Stimulated activated CD8-positive, alpha-beta memory T cell treated with anti-CD3 and anti-CD28 coated beads, Interleukin-7, amount 100 ng/mL, for 24 hours (primary cell): ENCODE measurements at regions not wholly inside any gene's neighbourhood (a gene's known extent, or its start where the extent isn't known, plus 50 kb on each side); places are given as distances from the start of the nearest gene placed in this dataset.

Experiments used
- DNase-seq: peaks from one replicate; pipeline ENCODE4 v3.0.0-alpha.2; 2020; ENCODE audit warnings: low read depth

DNA sequence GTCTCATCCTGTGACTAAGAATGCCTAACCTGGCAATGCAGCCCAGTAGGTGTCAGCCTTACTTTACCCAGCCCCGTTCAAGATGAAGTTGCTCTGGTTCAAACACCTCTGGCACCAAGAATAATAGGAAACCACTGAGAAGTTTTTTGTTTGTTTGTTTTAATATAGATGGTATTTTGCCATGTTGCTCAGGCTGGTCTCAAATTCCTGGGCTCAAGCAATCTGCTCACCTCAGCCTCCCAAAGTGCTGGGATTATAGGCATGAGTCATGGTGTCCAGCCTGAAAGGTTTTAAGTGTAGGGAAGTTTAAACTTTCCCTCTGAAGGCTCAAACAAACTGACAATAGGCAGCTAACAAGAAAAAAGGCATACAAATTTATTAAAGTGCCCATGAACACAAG lies 51.2 kb upstream of the ABCC4 start:
- DNase-seq, result no peak

DNA sequence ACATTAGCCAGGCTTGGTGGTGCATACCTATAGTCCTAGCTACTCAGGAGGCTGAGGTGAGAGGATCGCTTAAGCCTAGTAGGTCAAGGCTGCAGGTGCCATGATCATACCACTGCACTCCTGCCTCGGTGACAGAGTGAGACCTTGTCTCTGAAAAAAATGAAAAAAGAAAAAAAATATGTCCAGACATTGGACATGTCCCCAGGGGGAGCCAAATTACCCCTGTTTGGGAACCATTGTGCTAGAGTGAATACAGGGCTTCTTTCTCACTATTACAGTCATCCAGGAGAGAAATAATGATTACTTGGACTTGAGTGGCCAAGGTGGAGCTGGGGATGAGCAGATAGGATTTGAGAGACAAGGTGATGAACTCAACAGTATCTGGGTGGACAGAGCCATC lies 52.9 kb upstream of the ABCC4 start:
- DNase-seq, result no peak

DNA sequence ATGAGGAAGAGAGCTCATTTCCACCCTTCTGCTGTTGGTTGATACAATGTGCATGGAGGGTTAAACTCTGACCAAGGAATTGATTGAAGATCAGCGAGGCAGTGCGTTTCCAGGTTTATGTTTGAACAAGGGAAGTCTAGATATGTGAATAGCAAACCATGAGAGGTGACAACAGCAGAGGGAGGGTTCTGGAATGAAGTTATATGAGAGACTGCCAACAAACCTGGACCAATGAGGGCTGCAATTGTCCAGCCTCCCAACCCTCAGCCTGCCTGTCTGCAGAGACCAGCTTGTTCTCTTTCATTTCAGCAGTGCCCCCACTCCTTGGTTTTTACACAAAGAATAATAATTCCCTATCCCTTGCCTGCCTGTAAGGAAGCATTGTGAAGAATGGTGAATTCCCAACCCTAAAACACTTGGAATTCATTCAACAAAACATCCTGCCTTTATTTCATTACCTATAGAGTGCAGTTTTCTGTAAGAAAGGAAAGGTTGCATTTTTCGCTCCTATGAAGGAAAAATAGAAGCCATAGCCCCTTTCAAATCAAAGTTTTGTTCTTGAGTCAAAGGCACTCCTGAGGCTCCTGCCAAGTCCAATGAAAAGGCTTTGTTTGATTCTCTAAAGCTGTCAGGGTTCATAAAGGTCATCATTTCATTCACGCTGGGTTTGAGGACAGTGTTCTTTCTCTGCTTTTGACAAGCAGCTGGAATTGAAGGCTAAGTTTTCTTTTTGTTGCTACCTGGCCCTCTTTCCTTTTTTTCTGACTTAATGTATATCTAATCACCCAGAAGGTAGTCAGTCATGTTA lies 53.6 kb upstream of the ABCC4 start:
- no peak for DNase-seq

DNA sequence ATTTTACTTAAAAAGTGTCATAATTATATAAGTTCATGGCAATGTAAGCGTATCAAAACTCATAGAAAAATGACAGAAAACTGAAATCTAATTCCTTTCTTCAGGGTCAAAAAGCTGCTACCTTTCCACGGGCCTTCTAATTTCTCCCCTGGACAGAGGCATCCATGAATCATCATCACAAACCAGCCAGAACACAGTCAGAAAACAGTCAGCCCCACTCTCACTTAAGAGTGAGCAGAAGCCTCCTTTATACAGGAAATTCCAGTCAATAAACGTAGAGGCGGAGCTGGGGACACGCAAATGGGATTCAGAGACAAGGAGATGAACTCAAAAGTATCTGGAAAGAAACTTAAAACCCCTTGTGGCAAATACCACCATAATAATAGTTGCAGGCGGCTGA lies 54.2 kb upstream of the ABCC4 start:
- DNase-seq, result no peak

DNA sequence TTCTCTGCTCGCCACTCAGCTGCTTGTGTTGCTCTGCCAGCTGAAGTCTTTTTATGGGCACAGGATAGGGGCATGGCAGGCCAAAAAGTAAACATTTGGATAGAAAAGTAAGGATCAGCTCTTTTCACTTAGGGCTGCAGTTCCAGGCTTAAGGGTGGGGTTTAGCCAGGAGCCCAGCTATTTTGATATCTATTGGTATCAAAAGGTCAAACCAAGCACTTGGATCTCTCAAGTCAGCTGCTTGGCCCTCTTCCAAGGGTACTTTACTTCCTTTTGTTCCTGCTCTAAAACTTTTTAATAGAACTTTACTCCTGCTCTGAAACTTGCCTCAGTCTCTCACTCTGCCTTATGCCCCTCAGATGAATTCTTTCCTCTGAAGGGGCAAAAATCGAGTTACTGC lies 55.7 kb upstream of the ABCC4 start:
- no peak for DNase-seq

DNA sequence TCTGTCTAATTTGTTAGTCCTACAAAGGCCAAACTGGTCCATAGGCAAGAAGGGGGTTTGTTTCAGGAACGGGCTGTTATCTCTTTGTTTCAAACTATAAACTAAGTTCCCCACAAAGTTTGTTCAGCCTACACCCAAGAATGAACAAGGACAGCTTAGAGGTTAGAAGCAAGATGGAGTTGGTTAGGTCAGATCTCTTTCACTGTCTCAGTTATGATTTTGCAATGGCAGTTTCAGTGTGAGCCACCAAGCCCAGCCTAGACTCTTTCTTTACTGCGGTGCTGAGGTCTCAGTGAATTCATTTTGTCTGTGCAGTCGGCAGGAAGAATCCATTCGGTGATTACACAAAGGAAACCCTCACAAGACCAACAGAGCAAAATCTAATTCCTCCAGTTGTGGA lies 56.6 kb upstream of the ABCC4 start:
- no peak for DNase-seq

DNA sequence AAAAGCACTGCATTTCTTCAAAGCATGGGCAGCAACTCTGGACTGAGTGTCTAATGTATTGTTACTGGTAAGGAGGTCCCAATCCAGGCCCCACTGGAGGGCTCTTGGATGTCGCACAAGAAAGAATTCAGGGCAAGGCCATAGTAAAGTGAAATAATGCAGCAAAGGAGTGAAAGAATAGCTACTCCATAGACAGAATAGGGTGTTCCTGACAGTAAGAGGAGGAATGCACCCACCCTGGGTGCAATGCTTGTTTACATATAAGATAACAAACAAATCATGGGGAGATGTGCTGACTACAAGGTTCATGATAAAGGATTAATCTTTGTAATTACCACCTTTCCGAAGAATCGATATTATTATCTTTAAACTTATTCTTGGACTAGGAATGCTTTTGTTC lies 58.8 kb upstream of the ABCC4 start:
- no peak for DNase-seq

DNA sequence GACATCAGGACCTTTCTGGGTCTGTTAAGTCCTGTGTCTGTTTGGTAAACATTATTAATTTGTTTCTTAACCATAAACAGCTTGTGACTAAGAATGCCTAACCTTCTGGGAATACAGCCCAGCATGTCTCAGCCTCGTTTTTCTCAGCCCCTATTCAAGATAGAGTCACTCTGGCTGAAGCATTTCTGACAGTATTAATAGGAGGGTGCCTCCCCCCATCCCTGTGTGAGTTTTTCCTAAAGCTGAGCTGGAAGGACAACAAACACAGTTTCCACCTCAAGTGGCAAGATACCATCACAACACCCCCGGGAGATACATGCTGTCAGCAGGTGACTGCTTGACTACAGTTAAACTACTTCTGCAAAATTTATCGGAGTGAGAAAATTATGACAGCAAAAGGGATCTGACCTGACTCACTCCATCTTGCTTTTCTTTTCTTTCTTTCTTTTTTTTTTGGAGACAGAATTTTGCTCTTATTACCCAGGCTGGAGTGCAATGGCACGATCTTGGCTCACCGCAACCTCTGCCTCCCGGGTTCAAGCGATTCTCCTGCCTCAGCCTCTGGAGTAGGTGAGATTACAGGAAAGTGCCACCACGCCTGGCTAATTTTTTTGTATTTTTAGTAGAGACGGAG lies 59.3 kb upstream of the ABCC4 start:
- no peak for DNase-seq

DNA sequence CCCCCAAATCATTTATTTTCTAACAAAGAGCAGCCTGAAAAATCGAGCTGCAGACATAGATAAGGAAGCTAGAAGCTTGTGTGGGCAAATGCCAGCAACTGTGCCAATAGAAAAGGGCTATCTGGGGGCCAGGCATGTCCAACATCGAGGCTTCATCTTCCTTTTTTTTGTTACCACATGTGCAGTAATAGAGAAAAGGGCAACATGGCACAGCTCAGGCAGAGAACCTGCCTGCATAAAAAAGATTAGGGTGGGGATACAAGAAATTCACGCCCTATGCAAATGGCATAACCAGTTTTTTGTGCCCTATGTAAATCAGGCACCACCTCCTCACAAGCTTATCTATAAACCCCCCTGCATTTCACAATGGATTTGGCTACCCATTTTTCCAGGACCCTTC lies 60.4 kb upstream of the ABCC4 start:
- no peak for DNase-seq

DNA sequence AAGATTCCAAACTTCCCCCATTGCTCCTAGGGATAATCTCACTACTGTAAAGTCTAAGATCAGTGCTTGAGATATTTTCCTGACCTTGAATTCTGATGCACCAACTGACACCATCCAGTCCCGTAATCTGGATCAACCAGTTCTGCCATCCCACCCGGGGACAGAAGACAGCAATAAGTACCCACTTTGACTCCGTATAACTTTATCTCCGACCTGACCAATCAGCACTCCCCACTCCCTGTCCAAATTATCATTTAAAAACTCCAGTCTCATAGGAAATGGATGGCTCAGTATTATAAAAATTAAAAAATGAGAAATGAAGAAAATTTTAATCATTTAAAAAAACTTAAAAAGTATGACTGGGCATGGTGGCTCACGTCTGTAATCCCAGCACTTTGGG lies 61.4 kb upstream of the ABCC4 start:
- DNase-seq, result no peak

DNA sequence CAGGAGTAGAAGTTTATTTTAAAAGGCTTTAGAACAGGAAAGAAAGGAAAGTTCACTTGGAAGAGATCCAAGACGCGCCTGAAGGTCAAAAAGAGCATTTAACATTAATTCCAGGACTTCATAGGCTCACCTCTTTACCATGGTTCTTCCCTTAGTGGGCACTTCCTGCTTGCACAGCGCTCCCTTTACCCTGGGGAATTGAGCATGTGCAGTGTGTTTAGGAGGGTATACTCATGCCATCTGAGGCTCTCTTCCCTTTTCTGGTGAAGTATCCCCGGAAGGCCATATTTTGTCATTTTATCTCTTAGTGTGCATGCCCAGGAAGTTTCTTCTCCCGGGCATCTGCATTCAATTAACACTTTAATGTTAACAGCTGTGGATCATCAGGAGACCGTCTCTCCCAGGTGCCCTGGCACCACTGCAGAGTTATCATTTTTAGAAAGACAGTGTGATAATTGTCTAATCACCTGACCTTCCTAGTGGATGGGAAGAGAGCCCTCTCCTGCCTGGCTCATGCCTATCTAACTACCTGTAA lies 66.1 kb upstream of the ABCC4 start:
- no peak for DNase-seq

DNA sequence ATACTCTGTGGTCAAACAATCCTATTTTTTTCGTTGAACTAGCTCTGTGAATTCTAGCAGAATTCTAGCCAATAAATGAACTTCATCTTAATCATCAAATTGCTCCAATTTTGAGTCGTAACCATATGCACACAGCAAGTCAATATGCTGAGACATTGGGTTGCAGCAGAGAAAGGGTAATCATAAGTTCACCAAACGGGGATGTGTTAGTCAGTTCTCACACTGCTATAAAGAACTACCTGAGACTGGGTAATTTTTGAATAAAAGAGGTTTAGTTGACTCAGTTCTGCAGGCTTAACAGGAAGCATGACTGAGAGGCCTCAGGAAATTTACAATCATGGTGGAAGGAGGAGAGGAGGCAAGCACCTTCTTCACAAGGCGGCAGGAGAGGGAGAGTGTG lies 67.7 kb upstream of the ABCC4 start:
- no peak for DNase-seq

DNA sequence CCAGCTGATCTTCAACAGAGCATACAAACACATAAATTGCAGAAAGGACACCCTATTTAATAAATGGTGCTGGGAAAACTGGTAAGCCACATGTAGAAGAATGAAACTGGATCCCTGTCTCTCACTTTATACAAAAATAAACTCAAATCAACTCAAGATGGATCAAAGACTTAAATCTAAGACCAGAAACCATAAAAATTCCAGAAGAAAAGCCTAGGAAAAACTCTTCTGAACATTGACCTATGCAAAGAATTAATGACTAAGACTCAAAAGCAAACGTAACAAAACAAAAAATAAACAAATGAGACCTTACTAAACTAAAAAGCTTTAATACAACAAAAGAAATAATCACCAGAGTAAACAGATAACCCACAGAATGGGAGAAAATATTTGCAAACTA lies 74.5 kb upstream of the ABCC4 start:
- DNase-seq, result no peak

DNA sequence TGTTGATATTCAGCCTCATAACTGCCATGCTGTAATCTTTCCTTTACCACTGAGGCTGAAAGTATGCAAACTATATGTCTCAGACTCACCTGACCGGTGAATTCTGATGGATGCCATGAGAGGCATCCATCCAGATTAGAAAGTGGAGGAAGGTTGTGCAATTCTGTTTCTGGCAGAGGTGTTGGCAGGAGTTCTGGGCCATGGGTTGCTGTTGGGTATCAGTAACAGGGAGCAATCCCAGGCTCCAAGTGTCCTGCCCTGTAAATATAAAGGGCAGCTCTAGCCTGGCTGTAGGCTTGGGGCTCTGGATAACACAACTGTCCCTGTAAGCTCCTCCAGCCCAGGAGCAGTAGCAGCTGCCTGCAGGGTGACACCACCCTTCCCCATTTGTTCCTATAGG lies 77.4 kb upstream of the ABCC4 start:
- no peak for DNase-seq

DNA sequence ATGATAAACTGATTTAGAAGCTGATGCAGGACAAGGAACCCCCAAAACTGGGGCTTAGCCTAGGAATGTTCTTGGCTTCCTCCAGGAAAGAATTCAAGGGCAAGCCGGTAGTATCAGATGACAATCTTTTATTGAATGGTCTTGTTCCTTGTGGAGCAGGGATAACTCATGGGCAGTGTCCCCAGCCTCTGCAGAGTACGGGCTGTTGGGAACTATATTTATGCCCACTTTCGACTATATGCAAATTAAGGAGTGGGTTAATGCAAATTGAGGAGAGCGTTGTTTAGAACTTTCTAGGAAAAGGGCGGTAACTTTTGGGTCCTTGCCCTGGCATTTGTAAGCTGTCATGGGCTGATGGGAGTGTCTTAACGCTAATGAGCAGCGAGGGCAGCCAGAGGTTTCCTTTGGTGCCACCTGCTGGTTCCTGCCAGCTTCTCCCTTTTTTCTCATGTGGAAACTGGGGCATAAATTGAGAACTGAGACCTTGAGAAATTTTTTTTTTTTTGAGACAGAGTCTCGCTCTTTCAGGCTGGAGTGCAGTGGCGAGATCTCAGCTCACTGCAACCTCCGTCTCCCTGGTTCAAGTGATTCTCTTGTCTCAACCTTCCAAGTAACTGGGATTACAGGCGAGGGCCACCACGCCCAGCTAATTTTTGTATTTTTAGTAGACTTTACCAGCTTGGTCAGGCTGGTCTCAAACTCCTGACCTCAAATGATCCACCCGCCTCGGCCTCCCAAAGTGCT lies 79.4 kb upstream of the ABCC4 start:
- peak; percentile 38 for DNase-seq

DNA sequence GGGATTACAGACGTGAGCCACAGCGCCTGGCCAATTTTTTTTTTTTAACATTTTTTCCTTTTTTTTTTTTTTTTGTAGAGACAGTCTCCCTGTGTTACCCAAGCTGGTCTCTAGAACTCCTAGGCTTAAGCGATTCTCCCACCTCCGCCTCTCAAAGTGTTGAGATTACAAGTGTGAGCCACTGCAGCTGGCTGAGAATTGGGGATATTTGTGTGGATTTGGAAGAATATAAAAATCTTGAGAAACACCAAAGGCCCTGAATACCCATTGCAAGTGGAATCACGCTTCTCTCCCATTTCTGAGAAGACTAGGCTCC lies 79.9 kb upstream of the ABCC4 start:
- DNase-seq, result no peak

DNA sequence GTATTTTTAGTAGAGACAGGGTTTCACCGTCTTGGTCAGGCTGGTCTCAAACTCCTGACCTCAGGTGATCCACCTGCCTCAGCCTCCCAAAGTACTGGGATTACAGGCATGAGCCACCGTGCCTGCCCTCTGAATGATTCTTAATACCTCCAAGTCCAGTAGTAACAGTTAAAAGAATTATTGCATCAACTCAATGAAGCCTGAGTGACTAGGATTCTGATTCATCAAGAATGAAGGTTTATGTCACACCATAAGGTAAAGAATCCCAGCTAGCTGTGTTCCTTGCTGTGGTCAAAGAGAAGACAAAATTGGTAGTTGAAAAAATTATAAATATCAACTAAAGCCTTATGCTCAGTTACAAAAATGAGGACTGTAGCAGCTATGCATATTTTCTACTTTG lies 81.2 kb upstream of the ABCC4 start:
- DNase-seq, result no peak

DNA sequence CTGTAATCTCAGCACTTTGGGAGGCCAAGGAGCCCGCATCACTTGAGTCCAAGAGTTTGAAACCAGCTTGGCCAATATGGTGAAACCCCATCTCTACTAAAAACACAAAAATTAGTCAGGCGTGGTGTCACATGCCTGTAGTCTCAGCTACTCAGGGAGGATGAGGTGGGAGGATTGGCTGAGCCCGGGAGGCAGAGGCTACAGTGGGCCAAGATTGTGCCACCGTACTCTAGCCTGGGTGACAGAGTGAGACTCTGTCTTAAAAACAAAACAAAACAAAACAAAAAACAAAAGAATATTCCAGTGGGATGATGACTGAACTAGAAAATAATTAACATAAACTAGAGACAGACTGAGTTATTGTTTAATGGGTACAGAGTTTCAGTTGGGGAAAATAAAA lies 81.7 kb upstream of the ABCC4 start:
- no peak for DNase-seq

DNA sequence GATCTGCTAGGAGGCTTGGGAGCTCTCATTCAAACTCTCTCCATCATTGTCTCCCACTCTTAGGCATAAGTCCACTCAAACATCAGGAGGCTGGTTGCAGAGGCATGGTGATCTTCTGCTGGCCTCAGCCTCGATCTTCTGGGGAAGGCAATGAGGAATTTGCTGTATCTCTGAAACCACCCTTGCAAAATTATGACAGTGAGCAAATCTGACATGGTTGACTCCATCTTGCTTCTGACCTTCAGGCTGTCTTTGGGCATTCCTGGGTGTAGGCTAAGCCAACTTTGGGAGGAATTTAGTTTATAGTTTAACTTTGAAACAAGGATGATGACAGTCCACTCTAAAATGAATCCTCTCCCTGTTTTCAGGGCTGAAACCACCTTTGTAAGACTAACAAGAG lies 84.1 kb upstream of the ABCC4 start:
- no peak for DNase-seq

DNA sequence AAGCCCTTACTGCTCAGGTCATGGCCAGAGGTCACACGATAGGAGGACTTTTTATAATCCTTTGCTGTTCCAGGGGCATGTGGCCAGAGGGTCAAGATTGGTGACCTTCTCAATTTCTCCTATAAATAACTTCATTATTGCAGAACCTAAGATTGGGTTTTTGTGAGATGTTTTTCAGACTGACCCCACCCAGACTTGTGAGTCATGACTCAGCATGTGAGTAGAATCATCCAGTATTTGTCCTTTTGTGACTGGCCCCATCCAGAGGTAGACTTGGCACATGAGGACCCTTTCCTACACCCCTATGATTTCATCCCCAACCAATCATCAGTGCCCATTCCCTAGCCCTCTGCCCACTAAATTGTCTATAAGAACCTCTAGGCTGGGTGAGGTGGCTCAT lies 84.5 kb upstream of the ABCC4 start:
- DNase-seq, result no peak

DNA sequence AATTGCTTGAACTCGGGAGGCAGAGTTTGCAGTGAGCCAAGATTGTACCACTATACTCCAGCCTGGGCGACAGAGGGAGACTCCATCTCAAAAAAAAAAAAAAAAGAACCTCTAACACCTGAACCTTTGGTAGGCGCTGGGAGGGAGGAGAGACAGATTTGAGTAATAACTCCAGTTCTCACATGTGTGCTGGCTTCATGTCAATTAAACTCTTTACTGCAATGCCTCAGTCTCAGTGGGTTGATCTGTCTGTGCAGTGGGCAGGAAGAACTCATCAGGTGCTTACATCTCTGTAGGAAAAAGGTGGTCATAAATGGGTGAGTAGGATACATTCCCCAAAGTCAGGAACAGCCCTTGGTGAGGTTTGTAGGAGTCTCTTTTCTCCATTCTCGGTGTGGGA lies 85.1 kb upstream of the ABCC4 start:
- DNase-seq, result no peak

DNA sequence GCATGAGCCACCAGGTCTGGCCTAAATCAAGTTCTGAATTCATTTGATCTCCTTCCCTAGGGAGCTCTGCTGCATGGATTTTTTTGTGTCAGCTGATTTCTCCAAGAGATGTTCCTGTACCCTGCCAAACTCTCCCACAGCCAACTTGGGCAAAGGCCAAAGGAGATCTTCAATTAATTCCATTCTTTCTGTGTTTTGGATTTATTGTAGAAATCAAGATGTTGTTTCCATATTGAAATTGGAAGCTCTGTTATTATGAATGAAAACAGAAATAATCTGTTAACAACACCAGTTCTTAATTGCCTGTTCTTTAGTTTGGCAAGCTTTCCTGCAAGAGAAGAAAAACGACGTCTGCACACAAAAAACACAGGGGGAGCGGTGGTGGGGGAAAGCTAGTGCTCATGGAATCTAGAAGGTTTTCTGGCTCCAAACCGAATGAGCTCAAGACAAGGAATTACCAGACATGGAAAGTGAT lies 86.5 kb upstream of the ABCC4 start:
- no peak for DNase-seq

DNA sequence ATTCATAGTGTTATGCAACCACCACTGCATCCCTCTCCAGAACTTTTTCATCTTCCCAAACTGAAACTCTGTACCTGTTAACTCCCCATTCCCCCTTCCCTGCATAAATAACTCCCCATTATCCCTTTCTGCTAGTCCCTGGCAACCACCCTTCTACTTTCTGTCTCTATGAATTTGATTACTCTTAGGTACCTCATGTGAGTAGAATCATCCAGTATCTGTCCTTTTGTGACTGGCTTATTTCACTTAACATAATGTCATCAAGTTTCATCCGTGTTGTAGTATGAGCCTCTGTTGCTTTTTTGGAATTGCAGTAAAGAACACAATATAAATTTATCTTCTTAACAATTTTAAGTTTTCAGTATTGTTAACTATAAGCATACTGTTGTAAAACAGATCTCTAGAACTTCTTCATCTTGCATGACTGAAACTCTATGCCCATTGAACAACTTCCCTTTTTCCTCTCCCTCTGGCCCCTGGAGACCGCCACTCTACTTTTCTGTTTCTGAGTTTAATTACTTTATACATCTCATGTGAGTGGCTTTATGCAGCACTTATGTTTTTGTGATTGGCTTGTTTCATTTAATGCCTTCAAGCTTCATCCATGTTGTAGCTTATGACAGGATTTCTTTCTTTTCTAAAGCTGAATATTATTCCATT lies 87.3 kb upstream of the ABCC4 start:
- DNase-seq, result no peak
